HG02970 (cell line): ENCODE measurements at regions not wholly inside any gene's neighbourhood (a gene's known extent, or its start where the extent isn't known, plus 50 kb on each side); places are given as distances from the start of the nearest gene placed in this dataset.

Experiments used
- ATAC-seq: cut with Tn5 transposase; IDR thresholded peaks from one replicate; pipeline ENCODE4 v1.9.1; 2021; ENCODE audit warnings: mild to moderate bottlenecking, moderate library complexity, moderate number of reproducible peaks; ENCODE audit not compliant: unreplicated experiment, low FRiP score

GRCh38 chr14:36083317-36083716, 93.2 kb downstream of the PTCSC3 start:
- no peak for ATAC-seq

- ATAC-seq, result no peak
These were observed 98.4 kb downstream of the PTCSC3 start for GRCh38 chr14:36078080-36078479.

GRCh38 chr14:36076197-36076596, 100.3 kb downstream of the PTCSC3 start:
- no peak for ATAC-seq

GRCh38 chr14:36075203-36075602, 101.3 kb downstream of the PTCSC3 start:
- no peak for ATAC-seq

- ATAC-seq, result no peak
These were observed 105.8 kb downstream of the PTCSC3 start for GRCh38 chr14:36070720-36071043.

- no peak for ATAC-seq
These were observed 106.3 kb downstream of the PTCSC3 start for GRCh38 chr14:36070031-36070719.

GRCh38 chr14:36069535-36069900, 107.0 kb downstream of the PTCSC3 start:
- ATAC-seq, result peak; percentile 59

GRCh38 chr14:36068777-36069534, 107.6 kb downstream of the PTCSC3 start:
- ATAC-seq, result no peak

GRCh38 chr14:36067428-36068187, 108.9 kb downstream of the PTCSC3 start:
- ATAC-seq, result no peak

GRCh38 chr14:36066636-36067035, 109.9 kb downstream of the PTCSC3 start:
- ATAC-seq, result no peak

- ATAC-seq, result no peak
These were observed 110.7 kb downstream of the PTCSC3 start for GRCh38 chr14:36065831-36066230.

- no peak for ATAC-seq
These were observed 117.0 kb downstream of the PTCSC3 start for GRCh38 chr14:36059531-36059930.

GRCh38 chr14:36057452-36058116, 118.9 kb downstream of the PTCSC3 start:
- no peak for ATAC-seq

- ATAC-seq, result no peak
These were observed 119.7 kb downstream of the PTCSC3 start for GRCh38 chr14:36056845-36057244.

GRCh38 chr14:36055681-36056225, 120.8 kb downstream of the PTCSC3 start:
- no peak for ATAC-seq

GRCh38 chr14:36055052-36055378, 121.5 kb downstream of the PTCSC3 start:
- no peak for ATAC-seq

GRCh38 chr14:36054353-36055051, 122.0 kb downstream of the PTCSC3 start:
- ATAC-seq, result no peak

GRCh38 chr14:36052681-36053080, 123.8 kb downstream of the PTCSC3 start:
- ATAC-seq, result no peak

- ATAC-seq, result no peak
These were observed 124.5 kb downstream of the PTCSC3 start for GRCh38 chr14:36052063-36052462.

GRCh38 chr14:36048667-36049066, 127.9 kb downstream of the PTCSC3 start:
- no peak for ATAC-seq
